IMR-90 (cell line): ENCODE measurements at regions not wholly inside any gene's neighbourhood (a gene's known extent, or its start where the extent isn't known, plus 50 kb on each side); places are given as distances from the start of the nearest gene placed in this dataset.

Experiments
- ATAC-seq: fragments of 200-7000 bp; cut with Tn5 transposase; 2 replicates; pipeline ENCODE4 v1.9.1; 2020; ENCODE audit warnings: low read depth, mild to moderate bottlenecking, moderate library complexity
- BruUV-seq: library from RNA; stranded (reverse); fragments of 400-500 nt; replicated peaks from 2 replicates; lab custom pipeline; 2021; lab: Mats Ljungman, UMichigan
- CTCF ChIA-PET: fragments of 300-600 bp; formaldehyde crosslinking; extraction: SDS; loops from one replicate; lab custom pipeline; 2021; ENCODE audit warnings: antibody characterized with exemption; lab: Yijun Ruan, JAX
- POLR2A ChIA-PET: fragments of 300-600 bp; sonication (Branson Sonifier 250); formaldehyde crosslinking; loops from one replicate; lab custom pipeline; 2022; ENCODE audit warnings: antibody characterized with exemption; ENCODE audit not compliant: unreplicated experiment; lab: Charles Lee
- DNase-seq: peaks from one replicate; pipeline ENCODE4 v3.0.0; 2013
- H2AFZ ChIP-seq: replicated peaks from 2 replicates; pipeline ENCODE3; 2013; ENCODE audit warnings: low read length, mild to moderate bottlenecking; ENCODE audit not compliant: poor library complexity
- H2AK5ac ChIP-seq: 2 replicates; pipeline ENCODE4 v1.6.1; 2013; ENCODE audit warnings: low read depth, low read length, inconsistent platforms
- H2AK9ac ChIP-seq: replicated peaks from 2 replicates; pipeline ENCODE3; 2013; ENCODE audit warnings: mild to moderate bottlenecking, low read depth, low read length, moderate library complexity; ENCODE audit not compliant: poor library complexity
- H2BK120ac ChIP-seq: 2 replicates; pipeline ENCODE4 v1.6.1; 2013; ENCODE audit warnings: low read depth, low read length, inconsistent platforms
- H2BK15ac ChIP-seq: 3 replicates; pipeline ENCODE4 v1.6.1; 2013; ENCODE audit warnings: low read depth, low read length, inconsistent platforms
- H2BK20ac ChIP-seq: 2 replicates; pipeline ENCODE4 v1.6.1; 2013; ENCODE audit warnings: low read depth, mild to moderate bottlenecking, inconsistent platforms, low read length, moderate library complexity
- H2BK5ac ChIP-seq: 2 replicates; pipeline ENCODE4 v1.6.1; 2013; ENCODE audit warnings: mild to moderate bottlenecking, low read depth, low read length, inconsistent platforms; ENCODE audit not compliant: poor library complexity, severe bottlenecking
- H3K14ac ChIP-seq: replicated peaks from 2 replicates; pipeline ENCODE4 v1.6.1; 2013; ENCODE audit warnings: low read depth, low read length, inconsistent platforms
- H3K18ac ChIP-seq: 2 replicates; pipeline ENCODE4 v1.6.1; 2013; ENCODE audit warnings: low read depth, low read length, control low read depth
- H3K23ac ChIP-seq: 2 replicates; pipeline ENCODE4 v1.6.1; 2013; ENCODE audit warnings: low read depth, low read length, inconsistent platforms
- H3K27ac ChIP-seq: 2 replicates; pipeline ENCODE4 v1.5.1; 2013; ENCODE audit warnings: mild to moderate bottlenecking, control low read depth, low read length; ENCODE audit not compliant: insufficient read depth
- H3K27me3 ChIP-seq: 2 replicates; pipeline ENCODE4 v1.6.1; 2013; ENCODE audit warnings: low read length; ENCODE audit not compliant: control insufficient read depth, insufficient read depth
- H3K36me3 ChIP-seq: 2 replicates; pipeline ENCODE4 v1.6.1; 2013; ENCODE audit warnings: low read length, mixed read lengths; ENCODE audit not compliant: control insufficient read depth, insufficient read depth
- H3K4ac ChIP-seq: 2 replicates; pipeline ENCODE4 v1.6.1; 2013; ENCODE audit warnings: low read depth, low read length, inconsistent platforms
- H3K4me1 ChIP-seq: 2 replicates; pipeline ENCODE4 v1.6.1; 2013; ENCODE audit warnings: low read length, mixed read lengths; ENCODE audit not compliant: control insufficient read depth, insufficient read depth
- H3K4me2 ChIP-seq: 2 replicates; pipeline ENCODE4 v1.6.1; 2013; ENCODE audit warnings: low read depth, mild to moderate bottlenecking, control low read depth, low read length, moderate library complexity
- H3K4me3 ChIP-seq: 2 replicates; pipeline ENCODE4 v1.5.1; 2013; ENCODE audit warnings: low read depth, mild to moderate bottlenecking, control low read depth, low read length, moderate library complexity; ENCODE audit not compliant: insufficient read depth
- H3K56ac ChIP-seq: 2 replicates; pipeline ENCODE4 v1.6.1; 2013; ENCODE audit warnings: low read length, inconsistent platforms; ENCODE audit not compliant: insufficient read depth; ENCODE audit errors: extremely low read depth
- H3K79me1 ChIP-seq, 2 experiments: 2 replicates each; pipeline ENCODE4 v1.6.1; 2013; ENCODE audit warnings: low read length in 2 of 2, inconsistent platforms in 1 of 2, low read depth in 1 of 2
- H3K9ac ChIP-seq: 2 replicates; pipeline ENCODE4 v1.6.1; 2013; ENCODE audit warnings: low read depth, low read length, control low read depth
- H3K9me1 ChIP-seq: 2 replicates; pipeline ENCODE4 v1.6.1; 2013; ENCODE audit warnings: low read length, inconsistent platforms; ENCODE audit not compliant: insufficient read depth
- H3K9me3 ChIP-seq: 2 replicates; pipeline ENCODE4 v1.6.1; 2013; ENCODE audit warnings: low read length; ENCODE audit not compliant: control insufficient read depth, insufficient read depth
- H4K20me1 ChIP-seq: 2 replicates; pipeline ENCODE4 v1.6.1; 2013; ENCODE audit warnings: low read length, inconsistent platforms; ENCODE audit not compliant: insufficient read depth
- H4K5ac ChIP-seq: 2 replicates; pipeline ENCODE4 v1.6.1; 2013; ENCODE audit warnings: mild to moderate bottlenecking, low read depth, low read length, control low read depth
- H4K8ac ChIP-seq, 2 experiments: 2 replicates each; pipeline ENCODE4 v1.6.1; 2013; ENCODE audit warnings: low read depth in 2 of 2, low read length in 2 of 2, control low read depth in 1 of 2, inconsistent platforms in 1 of 2
- H4K91ac ChIP-seq: 2 replicates; pipeline ENCODE4 v1.6.1; 2013; ENCODE audit warnings: low read depth, low read length, inconsistent platforms; ENCODE audit not compliant: insufficient read depth
- BHLHE40 ChIP-seq: fragments of 150-350 bp; IDR thresholded peaks from 2 replicates; pipeline ENCODE4 v1.6.1; 2016; ENCODE audit warnings: mild to moderate bottlenecking, low read depth, low read length
- CEBPB ChIP-seq: IDR thresholded peaks from 2 replicates; pipeline ENCODE4 v1.6.1; 2012; ENCODE audit warnings: low read depth, low read length, improper control_type of control experiment
- CHD1 ChIP-seq: IDR thresholded peaks from 2 replicates; pipeline ENCODE4 v1.6.1; 2012; ENCODE audit warnings: low read depth, low read length, improper control_type of control experiment
- CTCF ChIP-seq: conservative IDR thresholded peaks from 2 replicates; pipeline ENCODE4 v1.5.1; 2012; ENCODE audit warnings: mild to moderate bottlenecking, low read depth, low read length, improper control_type of control experiment
- ELK1 ChIP-seq: fragments of 150-350 bp; IDR thresholded peaks from 2 replicates; pipeline ENCODE4 v1.6.1; 2016; ENCODE audit warnings: low read depth, mild to moderate bottlenecking, low read length, moderate library complexity, borderline replicate concordance
- FOS ChIP-seq: fragments of 150-350 bp; IDR thresholded peaks from 2 replicates; pipeline ENCODE4 v1.6.1; 2016; ENCODE audit warnings: low read depth, low read length
- MAFK ChIP-seq: IDR thresholded peaks from 2 replicates; pipeline ENCODE4 v1.6.1; 2012; ENCODE audit warnings: low read depth, low read length, improper control_type of control experiment
- MAZ ChIP-seq: IDR thresholded peaks from 2 replicates; pipeline ENCODE4 v1.6.1; 2012; ENCODE audit warnings: low read depth, mild to moderate bottlenecking, low read length, improper control_type of control experiment, moderate library complexity, borderline replicate concordance
- MXI1 ChIP-seq: IDR thresholded peaks from 2 replicates; pipeline ENCODE4 v1.6.1; 2012; ENCODE audit warnings: low read depth, mild to moderate bottlenecking, low read length, moderate library complexity, borderline replicate concordance
- NFE2L2 ChIP-seq: fragments of 150-350 bp; IDR thresholded peaks from 2 replicates; pipeline ENCODE4 v1.6.1; 2016; ENCODE audit warnings: low read depth, mild to moderate bottlenecking, low read length
- POLR2A ChIP-seq: IDR thresholded peaks from 2 replicates; pipeline ENCODE4 v1.6.1; 2012; ENCODE audit warnings: mild to moderate bottlenecking, low read depth, low read length
- RAD21 ChIP-seq: IDR thresholded peaks from 2 replicates; pipeline ENCODE4 v1.6.1; 2012; ENCODE audit warnings: low read length, improper control_type of control experiment
- RCOR1 ChIP-seq: IDR thresholded peaks from 2 replicates; pipeline ENCODE4 v1.6.1; 2012; ENCODE audit warnings: mild to moderate bottlenecking, low read length, improper control_type of control experiment; ENCODE audit not compliant: insufficient replicate concordance
- RFX5 ChIP-seq: IDR thresholded peaks from 2 replicates; pipeline ENCODE4 v1.8.0; 2012; ENCODE audit warnings: low read depth, mild to moderate bottlenecking, low read length, moderate library complexity
- SMC3 ChIP-seq: fragments of 150-350 bp; IDR thresholded peaks from 2 replicates; pipeline ENCODE4 v1.6.1; 2016; ENCODE audit warnings: low read depth, mild to moderate bottlenecking, antibody characterized with exemption, low read length, moderate library complexity
- USF2 ChIP-seq: fragments of 150-350 bp; IDR thresholded peaks from 2 replicates; pipeline ENCODE4 v1.6.1; 2017; ENCODE audit warnings: mild to moderate bottlenecking, antibody characterized with exemption, low read length, low read depth
- WGBS, 2 experiments: methylation state at CpG; one replicate each; pipeline versions ENCODE4 v1.1.5 to v1.1.7; 2013; ENCODE audit warnings: missing lambda C conversion rate in 2 of 2; ENCODE audit not compliant: insufficient read length in 1 of 2; ENCODE audit errors: extremely low coverage in 2 of 2; 5-methylcytosine and 5-hydroxymethylcytosine counted together
- dilution Hi-C: fragments of 300-500 bp; cut with HindIII; formaldehyde crosslinking; loops from one replicate; pipeline ENCODE4 v1.14.3; 2018; ENCODE audit warnings: low sequenced_read_pairs; ENCODE audit not compliant: unreplicated experiment
- in situ Hi-C: fragments of 300-500 bp; cut with MboI; formaldehyde crosslinking; loops from 3 replicates; pipeline ENCODE4 v1.14.3; 2019; ENCODE audit warnings: low sequenced_read_pairs, inconsistent platforms, mixed read lengths
- intact Hi-C: fragments of 100-400 bp; cut with micrococcal nuclease; formaldehyde crosslinking; loops from 2 replicates; pipeline ENCODE4 v1.10.0; 2022

- no TSS peak for BruUV-seq
- 80% methylated on average over 1 of the region's 9 CpGs; no CpG with 5 or more reads in 1 of the 2 experiments for WGBS, 2 experiments
- H2BK120ac ChIP-seq: no peak overlapping the region
- H4K20me1 ChIP-seq: no peaks in the 10 kb centered on the region
- H3K4ac ChIP-seq: no peak overlapping the region
- ATAC-seq (no peak), DNase-seq (no peak)
- CTCF ChIA-PET: no interaction called here
- POLR2A ChIA-PET: no interaction called here
- no peak overlapping the region for H2BK5ac ChIP-seq
- TF ChIP-seq CTCF (no peak), RAD21 (no peak), MAZ (no peak), NFE2L2 (no peak), POLR2A (no peak), MXI1 (no peak), CEBPB (no peak), USF2 (no peak), CHD1 (no peak), MAFK (no peak), RFX5 (no peak), ELK1 (no peak), FOS (no peak), BHLHE40 (no peak), RCOR1 (no peak), SMC3 (no peak)
- H4K5ac ChIP-seq: no peak overlapping the region
- H3K4me1 ChIP-seq: no peaks in the 10 kb centered on the region
- in situ Hi-C loops (no loop called here), dilution Hi-C loops (no loop called here), intact Hi-C loops (no loop called here)
- H3K9ac ChIP-seq: no peak overlapping the region
- H2AK5ac ChIP-seq: no peak overlapping the region
- H3K79me1 ChIP-seq: no peaks in the 10 kb centered on the region
- no peak overlapping the region for H3K4me3 ChIP-seq
- H3K18ac ChIP-seq: no peak overlapping the region
- no peak overlapping the region for H3K23ac ChIP-seq
- no peak overlapping the region for H4K8ac ChIP-seq
- H2AFZ ChIP-seq: no peak overlapping the region
- H3K56ac ChIP-seq: no peak overlapping the region
- H2BK20ac ChIP-seq: no peak overlapping the region
- peaks cover 28% of the 10 kb centered on the region for H3K9me3 ChIP-seq
- H2AK9ac ChIP-seq: no peak overlapping the region
- H3K27me3 ChIP-seq: no peaks in the 10 kb centered on the region
- no peaks in the 10 kb centered on the region for H3K36me3 ChIP-seq
- H4K91ac ChIP-seq: no peak overlapping the region
- H3K27ac ChIP-seq: no peak overlapping the region
- H3K4me2 ChIP-seq: no peak overlapping the region
- no peak overlapping the region for H2BK15ac ChIP-seq
- H3K9me1 ChIP-seq: no peaks in the 10 kb centered on the region
- H3K14ac ChIP-seq: no peak overlapping the region
Observed at GRCh38 chr18:77572537-77572936, 322.9 kb downstream of the GALR1 start.
